ENCODE measurements at regions not wholly inside any gene's neighbourhood (a gene's known extent, or its start where the extent isn't known, plus 50 kb on each side); places are given as distances from the start of the nearest gene placed in this dataset.

DNA sequence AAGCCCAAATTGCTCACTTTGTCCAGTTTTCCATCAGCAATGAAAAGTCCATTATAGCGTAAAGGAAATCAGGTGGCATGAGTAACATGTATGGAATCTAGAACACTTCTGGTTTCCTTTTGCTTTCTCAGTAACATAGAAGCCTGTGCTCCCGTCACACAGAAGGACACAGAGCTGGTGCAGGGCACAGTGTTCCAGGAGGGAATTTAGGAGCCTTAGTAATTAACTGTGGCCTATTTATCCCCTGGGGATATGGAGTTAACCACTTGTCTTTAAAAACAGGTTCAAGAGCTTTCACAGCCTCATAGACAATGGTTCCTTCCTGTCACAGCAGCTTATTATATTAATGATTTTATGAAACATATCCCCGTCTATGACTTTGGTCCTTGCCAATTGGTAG is 189.9 kb downstream of the NEBL start:
- Histone ChIP-seq H3K4me2 (no peak overlapping the region), H3K4me1 (no peaks in the 10 kb centered on the region), H3K9me3 (no peaks in the 10 kb centered on the region; the same call in 2 of the 3 replicates), H3K4me3 (no peak overlapping the region), H3K27ac (no peak overlapping the region)
- ChIA-PET POLR2A (no interaction called here), CTCF (interaction anchor here (1.1 to 1.2 kb wide), 2 partner anchors 9 to 62 kb away, joined by 3 read pairs; no protein-coding TSS in a partner anchor)
- 28% methylated on average over 3 of the region's 3 CpGs for WGBS (ENCODE audit: missing lambda C conversion rate)
- no peak for ATAC-seq
- no peak for DNase-seq (ENCODE audit: low read depth in 1 of 2, low spot score in 1 of 2)
- FAIRE-seq: no peak
- TF ChIP-seq JUN (IDR thresholded peaks at IDR 0.05): no peak
- no peak for TF ChIP-seq CHD2 (IDR thresholded peaks at IDR 0.05; ENCODE audit: low read length, partially characterized antibody)
- no peak for TF ChIP-seq CBX2 (IDR thresholded peaks at IDR 0.05; ENCODE audit: borderline replicate concordance, low read depth)
- no peak for TF ChIP-seq HDAC2 (IDR thresholded peaks at IDR 0.05)
- no peak for TF ChIP-seq CEBPB (IDR thresholded peaks at IDR 0.05)

GRCh38 chr10:20698837-20699236 is 198.3 kb downstream of the NEBL start:
- ATAC-seq (no peak), FAIRE-seq (no peak), DNase-seq (ENCODE audit: low read depth in 1 of 2, low spot score in 1 of 2) (no peak)
- no peaks in the 10 kb centered on the region for H3K4me1 ChIP-seq
- TF ChIP-seq GATA3 (IDR thresholded peaks at IDR 0.05; ENCODE audit: borderline replicate concordance) (no peak), ELK1 (IDR thresholded peaks at IDR 0.05; ENCODE audit: low read depth, low read length) (no peak), RARB (CRISPR knock-in tag; IDR thresholded peaks at IDR 0.05) (no peak), ZFP36 (IDR thresholded peaks at IDR 0.05; ENCODE audit: borderline replicate concordance, partially characterized antibody) (no peak), CBX2 (IDR thresholded peaks at IDR 0.05; ENCODE audit: borderline replicate concordance, low read depth) (no peak), RFX5 (IDR thresholded peaks at IDR 0.05) (no peak), BCL3 (IDR thresholded peaks at IDR 0.05) (no peak), RNF2 (IDR thresholded peaks at IDR 0.05; ENCODE audit: borderline replicate concordance, low read depth) (no peak), MAX (IDR thresholded peaks at IDR 0.05) (no peak), SREBF2 (IDR thresholded peaks at IDR 0.05) (no peak), EHF (CRISPR knock-in tag; IDR thresholded peaks at IDR 0.05) (no peak), RAD21 (conservative IDR thresholded peaks at IDR 0.05 in 1 of 2, IDR thresholded peaks at IDR 0.05 in 1 of 2) (no peak), HOXB5 (CRISPR knock-in tag; IDR thresholded peaks at IDR 0.05) (no peak), PHF8 (IDR thresholded peaks at IDR 0.05; ENCODE audit: borderline replicate concordance, low read depth) (no peak), POLR2AphosphoS2 (conservative IDR thresholded peaks at IDR 0.05; ENCODE audit: low read length) (no peak)
- TF ChIP-seq, protein P1, sequence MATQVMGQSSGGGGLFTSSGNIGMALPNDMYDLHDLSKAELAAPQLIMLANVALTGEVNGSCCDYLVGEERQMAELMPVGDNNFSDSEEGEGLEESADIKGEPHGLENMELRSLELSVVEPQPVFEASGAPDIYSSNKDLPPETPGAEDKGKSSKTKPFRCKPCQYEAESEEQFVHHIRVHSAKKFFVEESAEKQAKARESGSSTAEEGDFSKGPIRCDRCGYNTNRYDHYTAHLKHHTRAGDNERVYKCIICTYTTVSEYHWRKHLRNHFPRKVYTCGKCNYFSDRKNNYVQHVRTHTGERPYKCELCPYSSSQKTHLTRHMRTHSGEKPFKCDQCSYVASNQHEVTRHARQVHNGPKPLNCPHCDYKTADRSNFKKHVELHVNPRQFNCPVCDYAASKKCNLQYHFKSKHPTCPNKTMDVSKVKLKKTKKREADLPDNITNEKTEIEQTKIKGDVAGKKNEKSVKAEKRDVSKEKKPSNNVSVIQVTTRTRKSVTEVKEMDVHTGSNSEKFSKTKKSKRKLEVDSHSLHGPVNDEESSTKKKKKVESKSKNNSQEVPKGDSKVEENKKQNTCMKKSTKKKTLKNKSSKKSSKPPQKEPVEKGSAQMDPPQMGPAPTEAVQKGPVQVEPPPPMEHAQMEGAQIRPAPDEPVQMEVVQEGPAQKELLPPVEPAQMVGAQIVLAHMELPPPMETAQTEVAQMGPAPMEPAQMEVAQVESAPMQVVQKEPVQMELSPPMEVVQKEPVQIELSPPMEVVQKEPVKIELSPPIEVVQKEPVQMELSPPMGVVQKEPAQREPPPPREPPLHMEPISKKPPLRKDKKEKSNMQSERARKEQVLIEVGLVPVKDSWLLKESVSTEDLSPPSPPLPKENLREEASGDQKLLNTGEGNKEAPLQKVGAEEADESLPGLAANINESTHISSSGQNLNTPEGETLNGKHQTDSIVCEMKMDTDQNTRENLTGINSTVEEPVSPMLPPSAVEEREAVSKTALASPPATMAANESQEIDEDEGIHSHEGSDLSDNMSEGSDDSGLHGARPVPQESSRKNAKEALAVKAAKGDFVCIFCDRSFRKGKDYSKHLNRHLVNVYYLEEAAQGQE (IDR thresholded peaks at IDR 0.05): no peak
- TF ChIP-seq, protein P2, sequence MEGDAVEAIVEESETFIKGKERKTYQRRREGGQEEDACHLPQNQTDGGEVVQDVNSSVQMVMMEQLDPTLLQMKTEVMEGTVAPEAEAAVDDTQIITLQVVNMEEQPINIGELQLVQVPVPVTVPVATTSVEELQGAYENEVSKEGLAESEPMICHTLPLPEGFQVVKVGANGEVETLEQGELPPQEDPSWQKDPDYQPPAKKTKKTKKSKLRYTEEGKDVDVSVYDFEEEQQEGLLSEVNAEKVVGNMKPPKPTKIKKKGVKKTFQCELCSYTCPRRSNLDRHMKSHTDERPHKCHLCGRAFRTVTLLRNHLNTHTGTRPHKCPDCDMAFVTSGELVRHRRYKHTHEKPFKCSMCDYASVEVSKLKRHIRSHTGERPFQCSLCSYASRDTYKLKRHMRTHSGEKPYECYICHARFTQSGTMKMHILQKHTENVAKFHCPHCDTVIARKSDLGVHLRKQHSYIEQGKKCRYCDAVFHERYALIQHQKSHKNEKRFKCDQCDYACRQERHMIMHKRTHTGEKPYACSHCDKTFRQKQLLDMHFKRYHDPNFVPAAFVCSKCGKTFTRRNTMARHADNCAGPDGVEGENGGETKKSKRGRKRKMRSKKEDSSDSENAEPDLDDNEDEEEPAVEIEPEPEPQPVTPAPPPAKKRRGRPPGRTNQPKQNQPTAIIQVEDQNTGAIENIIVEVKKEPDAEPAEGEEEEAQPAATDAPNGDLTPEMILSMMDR (IDR thresholded peaks at IDR 0.05): no peak
- H3K4me3 ChIP-seq: no peak overlapping the region
- POLR2A ChIA-PET: no interaction called here
- H3K4me2 ChIP-seq: no peak overlapping the region
- no peak overlapping the region for H3K27ac ChIP-seq
- CTCF ChIA-PET: no interaction called here
- peaks cover 6% of the 10 kb centered on the region; the same call in 2 of the 3 replicates for H3K9me3 ChIP-seq

Measured in A549 (cell line).